ENCODE measurements at regions not wholly inside any gene's neighbourhood (a gene's known extent, or its start where the extent isn't known, plus 50 kb on each side); places are given as distances from the start of the nearest gene placed in this dataset.

- no peak for DNase-seq (ENCODE audit: low spot score)
- Histone ChIP-seq H3K4me1 (ENCODE audit: insufficient read depth) (no peaks in the 10 kb centered on the region), H2AFZ (no peak overlapping the region), H3K36me3 (ENCODE audit: insufficient read depth) (no peaks in the 10 kb centered on the region), H3K4me2 (no peak overlapping the region), H3K27me3 (ENCODE audit: insufficient read depth) (no peaks in the 10 kb centered on the region), H3K27ac (ENCODE audit: low read depth) (no peak overlapping the region), H4K20me1 (replicated peaks; ENCODE audit: insufficient read depth) (no peaks in the 10 kb centered on the region), H3K4me3 (no peak overlapping the region), H3F3A (replicated peaks; ENCODE audit: low read depth) (no peaks in the 10 kb centered on the region), H3K9me2 (ENCODE audit: insufficient read depth) (peaks cover 18% of the 10 kb centered on the region), H3K79me2 (replicated peaks; ENCODE audit: insufficient read depth) (no peaks in the 10 kb centered on the region)
- no peaks in the 10 kb centered on the region for H3K9me3 Mint-ChIP-seq
- H3K27me3 Mint-ChIP-seq (ENCODE audit: insufficient read depth, low read depth, poor library complexity) = peaks cover 1% of the 10 kb centered on the region
- no peak overlapping the region for H3K27ac Mint-ChIP-seq
- no peaks in the 10 kb centered on the region for H3K4me1 Mint-ChIP-seq
- no peak for ATAC-seq
- TF ChIP-seq JUNB (IDR thresholded peaks at IDR 0.05; ENCODE audit: unreplicated experiment) = no peak
- TF ChIP-seq, protein P1, sequence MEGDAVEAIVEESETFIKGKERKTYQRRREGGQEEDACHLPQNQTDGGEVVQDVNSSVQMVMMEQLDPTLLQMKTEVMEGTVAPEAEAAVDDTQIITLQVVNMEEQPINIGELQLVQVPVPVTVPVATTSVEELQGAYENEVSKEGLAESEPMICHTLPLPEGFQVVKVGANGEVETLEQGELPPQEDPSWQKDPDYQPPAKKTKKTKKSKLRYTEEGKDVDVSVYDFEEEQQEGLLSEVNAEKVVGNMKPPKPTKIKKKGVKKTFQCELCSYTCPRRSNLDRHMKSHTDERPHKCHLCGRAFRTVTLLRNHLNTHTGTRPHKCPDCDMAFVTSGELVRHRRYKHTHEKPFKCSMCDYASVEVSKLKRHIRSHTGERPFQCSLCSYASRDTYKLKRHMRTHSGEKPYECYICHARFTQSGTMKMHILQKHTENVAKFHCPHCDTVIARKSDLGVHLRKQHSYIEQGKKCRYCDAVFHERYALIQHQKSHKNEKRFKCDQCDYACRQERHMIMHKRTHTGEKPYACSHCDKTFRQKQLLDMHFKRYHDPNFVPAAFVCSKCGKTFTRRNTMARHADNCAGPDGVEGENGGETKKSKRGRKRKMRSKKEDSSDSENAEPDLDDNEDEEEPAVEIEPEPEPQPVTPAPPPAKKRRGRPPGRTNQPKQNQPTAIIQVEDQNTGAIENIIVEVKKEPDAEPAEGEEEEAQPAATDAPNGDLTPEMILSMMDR (conservative IDR thresholded peaks at IDR 0.05; ENCODE audit: low read depth in 2 of 2) = no peak
- no peak overlapping the region for H3K4me3 Mint-ChIP-seq
- H3K36me3 Mint-ChIP-seq (ENCODE audit: low read depth) = no peaks in the 10 kb centered on the region
Measured at GRCh38 chr4:10344824-10345223, 112.4 kb downstream of the ZNF518B start.

DNA sequence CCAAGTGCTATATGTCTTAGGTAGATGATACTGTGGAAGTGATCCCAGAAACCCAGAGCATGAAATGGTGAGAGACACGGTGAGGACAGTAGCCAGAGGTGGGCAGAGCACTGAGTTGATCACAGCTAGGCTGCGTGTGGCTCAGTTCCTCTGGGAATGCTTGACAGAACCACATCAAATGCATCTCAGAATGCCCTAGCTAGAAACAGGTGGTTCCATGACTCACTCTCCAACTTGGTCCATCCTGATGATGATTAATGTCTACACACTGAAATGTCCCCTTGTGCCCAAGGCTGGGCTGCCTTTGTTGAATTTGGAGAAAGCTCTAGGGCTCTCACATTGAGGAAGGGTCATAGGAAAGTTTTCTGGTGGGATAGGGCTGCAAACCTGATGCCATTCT, 113.6 kb downstream of the ZNF518B start:
- Mint-ChIP-seq H3K27me3 (ENCODE audit: insufficient read depth, low read depth, poor library complexity) (peaks cover 1% of the 10 kb centered on the region), H3K4me1 (no peaks in the 10 kb centered on the region), H3K27ac (no peak overlapping the region), H3K4me3 (no peak overlapping the region), H3K9me3 (no peaks in the 10 kb centered on the region), H3K36me3 (ENCODE audit: low read depth) (no peaks in the 10 kb centered on the region)
- Histone ChIP-seq H2AFZ (no peak overlapping the region), H3K36me3 (ENCODE audit: insufficient read depth) (no peaks in the 10 kb centered on the region), H3F3A (replicated peaks; ENCODE audit: low read depth) (no peaks in the 10 kb centered on the region), H3K4me1 (ENCODE audit: insufficient read depth) (no peaks in the 10 kb centered on the region), H3K27ac (ENCODE audit: low read depth) (no peak overlapping the region), H3K9me2 (ENCODE audit: insufficient read depth) (peaks cover 18% of the 10 kb centered on the region), H3K4me3 (no peak overlapping the region), H3K4me2 (no peak overlapping the region), H3K79me2 (replicated peaks; ENCODE audit: insufficient read depth) (no peaks in the 10 kb centered on the region), H3K27me3 (ENCODE audit: insufficient read depth) (no peaks in the 10 kb centered on the region), H4K20me1 (replicated peaks; ENCODE audit: insufficient read depth) (no peaks in the 10 kb centered on the region)
- TF ChIP-seq ZNF462 (CRISPR knock-in tag; IDR thresholded peaks at IDR 0.05) (no peak), ZNF114 (CRISPR knock-in tag; IDR thresholded peaks at IDR 0.05) (no peak), EZH2 (IDR thresholded peaks at IDR 0.05; ENCODE audit: low read depth, unreplicated experiment) (no peak), ZNF331 (CRISPR knock-in tag; IDR thresholded peaks at IDR 0.05; ENCODE audit: low read depth) (no peak)
- no peak for DNase-seq (ENCODE audit: low spot score)
- ATAC-seq = no peak

Data from GM23338 (cell line).